ENCODE measurements at regions not wholly inside any gene's neighbourhood (a gene's known extent, or its start where the extent isn't known, plus 50 kb on each side); places are given as distances from the start of the nearest gene placed in this dataset.

- Mint-ChIP-seq H3K9me3 (peaks cover 0 to 2% (median 0%) of the 10 kb centered on the region in 7 donors), H3K4me1 (no peaks in the 10 kb centered on the region), H3K4me3 (no peak overlapping the region), H3K27me3 (ENCODE audit: low read depth in 3 of 3) (peaks cover 6 to 17% (median 9%) of the 10 kb centered on the region in 3 donors), H3K27ac (no peak overlapping the region), H3K36me3 (no peaks in the 10 kb centered on the region)
- no peaks in the 10 kb centered on the region for H3K79me2 ChIP-seq (ENCODE audit: insufficient read depth, low read length)
- no peak overlapping the region for H2AFZ ChIP-seq (ENCODE audit: insufficient read depth, low read depth, low read length, poor library complexity, severe bottlenecking)
- TF ChIP-seq CTCF (IDR thresholded peaks at IDR 0.05): no peak
- H3K9ac ChIP-seq (ENCODE audit: insufficient read depth, low read length, poor library complexity, severe bottlenecking): no peak overlapping the region
- no peaks in the 10 kb centered on the region for H3K36me3 ChIP-seq (replicated peaks in 1 of 2; ENCODE audit: control insufficient read depth in 1 of 2, insufficient read depth in 2 of 2, low read length in 2 of 2)
- H3K9me3 ChIP-seq (replicated peaks in 1 of 2; ENCODE audit: control insufficient read depth in 1 of 2, insufficient read depth in 1 of 2, low read length in 2 of 2): no peaks in the 10 kb centered on the region
- no peak overlapping the region for H3K4me2 ChIP-seq (replicated peaks; ENCODE audit: extremely low read depth, low read length, poor library complexity, severe bottlenecking)
- no peaks in the 10 kb centered on the region for H3K4me1 ChIP-seq (ENCODE audit: control insufficient read depth in 1 of 2, insufficient read depth in 2 of 2, low read length in 2 of 2)
- intact Hi-C loops (cut with micrococcal nuclease): loop anchor here in 1 of 2 donors (10.0 kb wide), 1 partner anchor 514 kb away; no protein-coding TSS in a partner anchor
- 87% methylated on average over 8 of the region's 11 CpGs for WGBS (ENCODE audit: insufficient coverage)
- H3K27me3 ChIP-seq (ENCODE audit: control insufficient read depth in 2 of 2, insufficient read depth in 2 of 2, low read length in 2 of 2): no peaks in the 10 kb centered on the region
- DNase-seq: no peak
- no peaks in the 10 kb centered on the region for H4K20me1 ChIP-seq (ENCODE audit: insufficient read depth, low read length)
- H3K27ac ChIP-seq (ENCODE audit: low read depth in 1 of 2, low read length in 2 of 2): no peak overlapping the region
- H3K4me3 ChIP-seq (replicated peaks in 1 of 3; ENCODE audit: low read depth in 2 of 3, low read length in 3 of 3): no peak overlapping the region
Observed at GRCh38 chr6:168371185-168371584, 51.6 kb upstream of the DACT2 start.

GRCh38 chr6:168371618-168371980 is 52.0 kb upstream of the DACT2 start:
- no peak overlapping the region for H3K4me3 ChIP-seq (replicated peaks in 1 of 3; ENCODE audit: low read depth in 2 of 3, low read length in 3 of 3)
- DNase-seq: no peak
- Mint-ChIP-seq H3K27ac (no peak overlapping the region), H3K4me3 (no peak overlapping the region), H3K9me3 (peaks cover 0 to 3% (median 0%) of the 10 kb centered on the region in 7 donors), H3K27me3 (ENCODE audit: low read depth in 3 of 3) (peaks cover 6 to 16% (median 9%) of the 10 kb centered on the region in 3 donors), H3K4me1 (no peaks in the 10 kb centered on the region), H3K36me3 (no peaks in the 10 kb centered on the region)
- no peaks in the 10 kb centered on the region for H3K79me2 ChIP-seq (ENCODE audit: insufficient read depth, low read length)
- H3K27ac ChIP-seq (ENCODE audit: low read depth in 1 of 2, low read length in 2 of 2): no peak overlapping the region
- no peak overlapping the region for H3K9ac ChIP-seq (ENCODE audit: insufficient read depth, low read length, poor library complexity, severe bottlenecking)
- intact Hi-C loops (cut with micrococcal nuclease): loop anchor here in 1 of 2 donors (10.0 kb wide), 1 partner anchor 513 kb away; no protein-coding TSS in a partner anchor
- no peaks in the 10 kb centered on the region for H3K36me3 ChIP-seq (replicated peaks in 1 of 2; ENCODE audit: control insufficient read depth in 1 of 2, insufficient read depth in 2 of 2, low read length in 2 of 2)
- H2AFZ ChIP-seq (ENCODE audit: insufficient read depth, low read depth, low read length, poor library complexity, severe bottlenecking): no peak overlapping the region
- TF ChIP-seq CTCF (IDR thresholded peaks at IDR 0.05): no peak
- no peaks in the 10 kb centered on the region for H3K4me1 ChIP-seq (ENCODE audit: control insufficient read depth in 1 of 2, insufficient read depth in 2 of 2, low read length in 2 of 2)
- H4K20me1 ChIP-seq (ENCODE audit: insufficient read depth, low read length): no peaks in the 10 kb centered on the region
- WGBS (ENCODE audit: insufficient coverage): 97% methylated on average over 6 of the region's 6 CpGs
- H3K9me3 ChIP-seq (replicated peaks in 1 of 2; ENCODE audit: control insufficient read depth in 1 of 2, insufficient read depth in 1 of 2, low read length in 2 of 2): no peaks in the 10 kb centered on the region
- no peak overlapping the region for H3K4me2 ChIP-seq (replicated peaks; ENCODE audit: extremely low read depth, low read length, poor library complexity, severe bottlenecking)
- H3K27me3 ChIP-seq (ENCODE audit: control insufficient read depth in 2 of 2, insufficient read depth in 2 of 2, low read length in 2 of 2): no peaks in the 10 kb centered on the region
